ENCODE measurements at regions not wholly inside any gene's neighbourhood (a gene's known extent, or its start where the extent isn't known, plus 50 kb on each side); places are given as distances from the start of the nearest gene placed in this dataset.

DNA sequence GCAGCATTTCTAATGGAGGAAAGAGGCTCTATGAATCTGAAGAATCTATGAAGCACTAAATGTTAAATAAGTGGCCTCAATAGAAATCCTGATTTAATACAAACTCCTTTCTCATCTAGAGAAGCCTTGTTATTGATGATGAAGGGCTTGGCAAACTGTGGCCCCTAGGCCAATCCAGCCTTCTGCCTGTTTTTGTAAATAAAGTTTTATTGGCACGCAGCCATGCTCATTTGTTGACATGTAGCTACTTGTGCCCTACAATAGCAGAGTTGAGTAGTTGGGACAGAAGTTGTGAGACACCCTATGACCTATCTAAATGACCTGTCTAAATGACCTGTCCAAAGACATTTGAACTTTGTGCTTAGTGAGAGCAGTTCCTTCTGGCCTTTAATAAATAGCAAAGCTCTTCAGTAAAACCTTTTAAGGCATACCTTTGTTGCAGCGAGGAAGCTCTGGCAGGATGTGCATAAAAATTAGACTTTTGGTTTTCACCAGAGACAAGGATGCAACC, 484.4 kb upstream of the SPRED2 start:
- DNase-seq (ENCODE audit: low spot score) (no peak), ATAC-seq (no peak)
- H3K36me3 Mint-ChIP-seq: no peaks in the 10 kb centered on the region
- peaks cover 9% of the 10 kb centered on the region for H3K4me1 Mint-ChIP-seq
- ChIA-PET CTCF (no interaction called here), POLR2A (no interaction called here)
- H3K9me3 Mint-ChIP-seq: no peaks in the 10 kb centered on the region
- no peak for TF ChIP-seq TP53 (CRISPR knock-in tag; IDR thresholded peaks at IDR 0.05)
- TF ChIP-seq, protein P1, sequence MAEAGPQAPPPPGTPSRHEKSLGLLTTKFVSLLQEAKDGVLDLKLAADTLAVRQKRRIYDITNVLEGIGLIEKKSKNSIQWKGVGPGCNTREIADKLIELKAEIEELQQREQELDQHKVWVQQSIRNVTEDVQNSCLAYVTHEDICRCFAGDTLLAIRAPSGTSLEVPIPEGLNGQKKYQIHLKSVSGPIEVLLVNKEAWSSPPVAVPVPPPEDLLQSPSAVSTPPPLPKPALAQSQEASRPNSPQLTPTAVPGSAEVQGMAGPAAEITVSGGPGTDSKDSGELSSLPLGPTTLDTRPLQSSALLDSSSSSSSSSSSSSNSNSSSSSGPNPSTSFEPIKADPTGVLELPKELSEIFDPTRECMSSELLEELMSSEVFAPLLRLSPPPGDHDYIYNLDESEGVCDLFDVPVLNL (CRISPR knock-in tag; IDR thresholded peaks at IDR 0.05; ENCODE audit: borderline replicate concordance, low read depth): no peak
- TF ChIP-seq, protein P2, sequence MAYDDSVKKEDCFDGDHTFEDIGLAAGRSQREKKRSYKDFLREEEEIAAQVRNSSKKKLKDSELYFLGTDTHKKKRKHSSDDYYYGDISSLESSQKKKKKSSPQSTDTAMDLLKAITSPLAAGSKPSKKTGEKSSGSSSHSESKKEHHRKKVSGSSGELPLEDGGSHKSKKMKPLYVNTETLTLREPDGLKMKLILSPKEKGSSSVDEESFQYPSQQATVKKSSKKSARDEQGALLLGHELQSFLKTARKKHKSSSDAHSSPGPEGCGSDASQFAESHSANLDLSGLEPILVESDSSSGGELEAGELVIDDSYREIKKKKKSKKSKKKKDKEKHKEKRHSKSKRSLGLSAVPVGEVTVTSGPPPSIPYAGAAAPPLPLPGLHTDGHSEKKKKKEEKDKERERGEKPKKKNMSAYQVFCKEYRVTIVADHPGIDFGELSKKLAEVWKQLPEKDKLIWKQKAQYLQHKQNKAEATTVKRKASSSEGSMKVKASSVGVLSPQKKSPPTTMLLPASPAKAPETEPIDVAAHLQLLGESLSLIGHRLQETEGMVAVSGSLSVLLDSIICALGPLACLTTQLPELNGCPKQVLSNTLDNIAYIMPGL (CRISPR knock-in tag; IDR thresholded peaks at IDR 0.05): no peak
- TF ChIP-seq, protein P3, sequence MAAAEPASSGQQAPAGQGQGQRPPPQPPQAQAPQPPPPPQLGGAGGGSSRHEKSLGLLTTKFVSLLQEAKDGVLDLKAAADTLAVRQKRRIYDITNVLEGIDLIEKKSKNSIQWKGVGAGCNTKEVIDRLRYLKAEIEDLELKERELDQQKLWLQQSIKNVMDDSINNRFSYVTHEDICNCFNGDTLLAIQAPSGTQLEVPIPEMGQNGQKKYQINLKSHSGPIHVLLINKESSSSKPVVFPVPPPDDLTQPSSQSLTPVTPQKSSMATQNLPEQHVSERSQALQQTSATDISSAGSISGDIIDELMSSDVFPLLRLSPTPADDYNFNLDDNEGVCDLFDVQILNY (CRISPR knock-in tag; IDR thresholded peaks at IDR 0.05): no peak
- TF ChIP-seq, protein P4, sequence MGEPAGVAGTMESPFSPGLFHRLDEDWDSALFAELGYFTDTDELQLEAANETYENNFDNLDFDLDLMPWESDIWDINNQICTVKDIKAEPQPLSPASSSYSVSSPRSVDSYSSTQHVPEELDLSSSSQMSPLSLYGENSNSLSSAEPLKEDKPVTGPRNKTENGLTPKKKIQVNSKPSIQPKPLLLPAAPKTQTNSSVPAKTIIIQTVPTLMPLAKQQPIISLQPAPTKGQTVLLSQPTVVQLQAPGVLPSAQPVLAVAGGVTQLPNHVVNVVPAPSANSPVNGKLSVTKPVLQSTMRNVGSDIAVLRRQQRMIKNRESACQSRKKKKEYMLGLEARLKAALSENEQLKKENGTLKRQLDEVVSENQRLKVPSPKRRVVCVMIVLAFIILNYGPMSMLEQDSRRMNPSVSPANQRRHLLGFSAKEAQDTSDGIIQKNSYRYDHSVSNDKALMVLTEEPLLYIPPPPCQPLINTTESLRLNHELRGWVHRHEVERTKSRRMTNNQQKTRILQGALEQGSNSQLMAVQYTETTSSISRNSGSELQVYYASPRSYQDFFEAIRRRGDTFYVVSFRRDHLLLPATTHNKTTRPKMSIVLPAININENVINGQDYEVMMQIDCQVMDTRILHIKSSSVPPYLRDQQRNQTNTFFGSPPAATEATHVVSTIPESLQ (CRISPR knock-in tag; IDR thresholded peaks at IDR 0.05): no peak
- H3K4me3 Mint-ChIP-seq: no peak overlapping the region
- H3K27ac Mint-ChIP-seq: no peak overlapping the region
- no peaks in the 10 kb centered on the region for H3K27me3 Mint-ChIP-seq (ENCODE audit: low read depth)

DNA sequence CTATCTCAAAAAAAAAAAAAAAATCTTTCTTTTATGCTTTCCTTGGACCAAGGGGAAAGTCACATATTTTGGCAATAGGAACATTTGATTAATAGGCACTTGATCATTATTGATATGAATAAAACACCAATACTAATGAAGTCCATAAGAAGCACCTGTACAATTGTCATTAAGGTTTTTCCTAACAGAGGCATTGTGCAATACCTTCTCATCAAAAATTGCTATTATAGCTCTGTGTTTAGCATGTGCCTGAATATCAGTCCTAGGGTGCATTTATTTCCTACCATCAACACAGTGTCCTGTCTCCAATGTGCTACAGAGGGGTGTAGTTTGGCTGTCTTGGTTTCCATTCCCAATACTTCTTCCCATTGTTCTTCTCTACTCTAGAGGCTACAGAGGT, 483.8 kb upstream of the SPRED2 start:
- H3K4me3 Mint-ChIP-seq: no peak overlapping the region
- ATAC-seq (no peak), DNase-seq (ENCODE audit: low spot score) (no peak)
- peaks cover 9% of the 10 kb centered on the region for H3K4me1 Mint-ChIP-seq
- H3K36me3 Mint-ChIP-seq: no peaks in the 10 kb centered on the region
- no peaks in the 10 kb centered on the region for H3K27me3 Mint-ChIP-seq (ENCODE audit: low read depth)
- no peak overlapping the region for H3K27ac Mint-ChIP-seq
- ChIA-PET POLR2A (no interaction called here), CTCF (no interaction called here)
- H3K9me3 Mint-ChIP-seq: no peaks in the 10 kb centered on the region
- no peak for TF ChIP-seq NFATC4 (CRISPR knock-in tag; IDR thresholded peaks at IDR 0.05)
- TF ChIP-seq NR2C2 (CRISPR knock-in tag; IDR thresholded peaks at IDR 0.05): no peak
- TF ChIP-seq, protein P5, sequence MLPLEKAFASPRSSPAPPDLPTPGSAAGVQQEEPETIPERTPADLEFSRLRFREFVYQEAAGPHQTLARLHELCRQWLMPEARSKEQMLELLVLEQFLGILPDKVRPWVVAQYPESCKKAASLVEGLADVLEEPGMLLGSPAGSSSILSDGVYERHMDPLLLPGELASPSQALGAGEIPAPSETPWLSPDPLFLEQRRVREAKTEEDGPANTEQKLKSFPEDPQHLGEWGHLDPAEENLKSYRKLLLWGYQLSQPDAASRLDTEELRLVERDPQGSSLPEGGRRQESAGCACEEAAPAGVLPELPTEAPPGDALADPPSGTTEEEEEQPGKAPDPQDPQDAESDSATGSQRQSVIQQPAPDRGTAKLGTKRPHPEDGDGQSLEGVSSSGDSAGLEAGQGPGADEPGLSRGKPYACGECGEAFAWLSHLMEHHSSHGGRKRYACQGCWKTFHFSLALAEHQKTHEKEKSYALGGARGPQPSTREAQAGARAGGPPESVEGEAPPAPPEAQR (CRISPR knock-in tag; IDR thresholded peaks at IDR 0.05): no peak
- no peak for TF ChIP-seq SOX15 (CRISPR knock-in tag; IDR thresholded peaks at IDR 0.05)
- TF ChIP-seq, protein P6, sequence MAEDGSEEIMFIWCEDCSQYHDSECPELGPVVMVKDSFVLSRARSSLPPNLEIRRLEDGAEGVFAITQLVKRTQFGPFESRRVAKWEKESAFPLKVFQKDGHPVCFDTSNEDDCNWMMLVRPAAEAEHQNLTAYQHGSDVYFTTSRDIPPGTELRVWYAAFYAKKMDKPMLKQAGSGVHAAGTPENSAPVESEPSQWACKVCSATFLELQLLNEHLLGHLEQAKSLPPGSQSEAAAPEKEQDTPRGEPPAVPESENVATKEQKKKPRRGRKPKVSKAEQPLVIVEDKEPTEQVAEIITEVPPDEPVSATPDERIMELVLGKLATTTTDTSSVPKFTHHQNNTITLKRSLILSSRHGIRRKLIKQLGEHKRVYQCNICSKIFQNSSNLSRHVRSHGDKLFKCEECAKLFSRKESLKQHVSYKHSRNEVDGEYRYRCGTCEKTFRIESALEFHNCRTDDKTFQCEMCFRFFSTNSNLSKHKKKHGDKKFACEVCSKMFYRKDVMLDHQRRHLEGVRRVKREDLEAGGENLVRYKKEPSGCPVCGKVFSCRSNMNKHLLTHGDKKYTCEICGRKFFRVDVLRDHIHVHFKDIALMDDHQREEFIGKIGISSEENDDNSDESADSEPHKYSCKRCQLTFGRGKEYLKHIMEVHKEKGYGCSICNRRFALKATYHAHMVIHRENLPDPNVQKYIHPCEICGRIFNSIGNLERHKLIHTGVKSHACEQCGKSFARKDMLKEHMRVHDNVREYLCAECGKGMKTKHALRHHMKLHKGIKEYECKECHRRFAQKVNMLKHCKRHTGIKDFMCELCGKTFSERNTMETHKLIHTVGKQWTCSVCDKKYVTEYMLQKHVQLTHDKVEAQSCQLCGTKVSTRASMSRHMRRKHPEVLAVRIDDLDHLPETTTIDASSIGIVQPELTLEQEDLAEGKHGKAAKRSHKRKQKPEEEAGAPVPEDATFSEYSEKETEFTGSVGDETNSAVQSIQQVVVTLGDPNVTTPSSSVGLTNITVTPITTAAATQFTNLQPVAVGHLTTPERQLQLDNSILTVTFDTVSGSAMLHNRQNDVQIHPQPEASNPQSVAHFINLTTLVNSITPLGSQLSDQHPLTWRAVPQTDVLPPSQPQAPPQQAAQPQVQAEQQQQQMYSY (CRISPR knock-in tag; IDR thresholded peaks at IDR 0.05): no peak
- no peak for TF ChIP-seq GABPB1 (CRISPR knock-in tag; IDR thresholded peaks at IDR 0.05)
- TF ChIP-seq TEAD1 (CRISPR knock-in tag; IDR thresholded peaks at IDR 0.05): no peak
- TF ChIP-seq, protein P7, sequence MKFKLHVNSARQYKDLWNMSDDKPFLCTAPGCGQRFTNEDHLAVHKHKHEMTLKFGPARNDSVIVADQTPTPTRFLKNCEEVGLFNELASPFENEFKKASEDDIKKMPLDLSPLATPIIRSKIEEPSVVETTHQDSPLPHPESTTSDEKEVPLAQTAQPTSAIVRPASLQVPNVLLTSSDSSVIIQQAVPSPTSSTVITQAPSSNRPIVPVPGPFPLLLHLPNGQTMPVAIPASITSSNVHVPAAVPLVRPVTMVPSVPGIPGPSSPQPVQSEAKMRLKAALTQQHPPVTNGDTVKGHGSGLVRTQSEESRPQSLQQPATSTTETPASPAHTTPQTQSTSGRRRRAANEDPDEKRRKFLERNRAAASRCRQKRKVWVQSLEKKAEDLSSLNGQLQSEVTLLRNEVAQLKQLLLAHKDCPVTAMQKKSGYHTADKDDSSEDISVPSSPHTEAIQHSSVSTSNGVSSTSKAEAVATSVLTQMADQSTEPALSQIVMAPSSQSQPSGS (CRISPR knock-in tag; IDR thresholded peaks at IDR 0.05; ENCODE audit: borderline replicate concordance, low read depth): no peak
- TF ChIP-seq, protein P8, sequence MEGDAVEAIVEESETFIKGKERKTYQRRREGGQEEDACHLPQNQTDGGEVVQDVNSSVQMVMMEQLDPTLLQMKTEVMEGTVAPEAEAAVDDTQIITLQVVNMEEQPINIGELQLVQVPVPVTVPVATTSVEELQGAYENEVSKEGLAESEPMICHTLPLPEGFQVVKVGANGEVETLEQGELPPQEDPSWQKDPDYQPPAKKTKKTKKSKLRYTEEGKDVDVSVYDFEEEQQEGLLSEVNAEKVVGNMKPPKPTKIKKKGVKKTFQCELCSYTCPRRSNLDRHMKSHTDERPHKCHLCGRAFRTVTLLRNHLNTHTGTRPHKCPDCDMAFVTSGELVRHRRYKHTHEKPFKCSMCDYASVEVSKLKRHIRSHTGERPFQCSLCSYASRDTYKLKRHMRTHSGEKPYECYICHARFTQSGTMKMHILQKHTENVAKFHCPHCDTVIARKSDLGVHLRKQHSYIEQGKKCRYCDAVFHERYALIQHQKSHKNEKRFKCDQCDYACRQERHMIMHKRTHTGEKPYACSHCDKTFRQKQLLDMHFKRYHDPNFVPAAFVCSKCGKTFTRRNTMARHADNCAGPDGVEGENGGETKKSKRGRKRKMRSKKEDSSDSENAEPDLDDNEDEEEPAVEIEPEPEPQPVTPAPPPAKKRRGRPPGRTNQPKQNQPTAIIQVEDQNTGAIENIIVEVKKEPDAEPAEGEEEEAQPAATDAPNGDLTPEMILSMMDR (IDR thresholded peaks at IDR 0.05): no peak
- TF ChIP-seq CREB1 (CRISPR knock-in tag; IDR thresholded peaks at IDR 0.05): no peak
- TF ChIP-seq, protein P9, sequence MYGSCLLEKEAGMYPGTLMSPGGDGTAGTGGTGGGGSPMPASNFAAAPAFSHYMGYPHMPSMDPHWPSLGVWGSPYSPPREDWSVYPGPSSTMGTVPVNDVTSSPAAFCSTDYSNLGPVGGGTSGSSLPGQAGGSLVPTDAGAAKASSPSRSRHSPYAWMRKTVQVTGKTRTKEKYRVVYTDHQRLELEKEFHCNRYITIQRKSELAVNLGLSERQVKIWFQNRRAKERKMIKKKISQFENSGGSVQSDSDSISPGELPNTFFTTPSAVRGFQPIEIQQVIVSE (CRISPR knock-in tag; IDR thresholded peaks at IDR 0.05; ENCODE audit: borderline replicate concordance): no peak
- TF ChIP-seq NR3C1 (CRISPR knock-in tag; conservative IDR thresholded peaks at IDR 0.05; ENCODE audit: low read depth): no peak
- TF ChIP-seq HMGA2 (CRISPR knock-in tag; IDR thresholded peaks at IDR 0.05): no peak
- no peak for TF ChIP-seq FOXJ3 (CRISPR knock-in tag; IDR thresholded peaks at IDR 0.05; ENCODE audit: borderline replicate concordance)

Data from WTC11 (cell line).